Mucosa of descending colon (tissue), 3 donors: ENCODE measurements at regions not wholly inside any gene's neighbourhood (a gene's known extent, or its start where the extent isn't known, plus 50 kb on each side); places are given as distances from the start of the nearest gene placed in this dataset.
"Not testable (repeated sequence)": the region's sequence is repeated elsewhere in the genome, so short reads cannot be mapped to it uniquely, and the experiment has no call there.

Experiments
- ATAC-seq: fragments of 200-7000 bp; cut with Tn5 transposase; one replicate; pipeline ENCODE4 v1.9.1; 2020; ENCODE audit warnings: mild to moderate bottlenecking, moderate library complexity
- DNase-seq, 3 donors: peaks; one replicate each; pipeline ENCODE4 v3.0.0-alpha.2; 2020
- H3K36me3 ChIP-seq: fragments of 200-600 bp; one replicate; pipeline ENCODE4 v1.8.0; 2021; ENCODE audit warnings: low read depth, mild to moderate bottlenecking
- H3K4me1 ChIP-seq: fragments of 200-600 bp; one replicate; pipeline ENCODE4 v1.8.0; 2021; ENCODE audit warnings: low read depth, mild to moderate bottlenecking
- H3K4me3 ChIP-seq: fragments of 200-600 bp; one replicate; pipeline ENCODE4 v1.8.0; 2021; ENCODE audit warnings: mild to moderate bottlenecking
- H3K9me3 ChIP-seq: fragments of 200-600 bp; one replicate; pipeline ENCODE4 v1.8.0; 2021; ENCODE audit warnings: mild to moderate bottlenecking
- CTCF ChIP-seq: fragments of 200-600 bp; IDR thresholded peaks from one replicate; pipeline ENCODE4 v1.8.0; 2022; ENCODE audit warnings: antibody characterized with exemption, mild to moderate bottlenecking
- intact Hi-C, 2 donors: fragments of 100-400 bp; cut with DNase I in 1 of 2; cut with micrococcal nuclease in 1 of 2; formaldehyde crosslinking; loops; one replicate each; pipeline versions ENCODE4 v1.11.0 to v1.11.1; 2022; cut with DNase I, micrococcal nuclease
- donor health status: DM: no; HTN: no; CAD: no; lungs with moderate emphysema.
- donor health status: DM: no; HTN: no; CAD: no.
- donor health status: DM: no; HTN: yes; CAD: no.

GRCh38 chr6:15817100-15817499 is 154.3 kb upstream of the DTNBP1 start:
- TF ChIP-seq CTCF: no peak
- Histone ChIP-seq H3K4me3 (no peak overlapping the region), H3K36me3 (no peaks in the 10 kb centered on the region), H3K4me1 (no peaks in the 10 kb centered on the region), H3K9me3 (no peaks in the 10 kb centered on the region)
- ATAC-seq: no peak
- no peak for DNase-seq
- intact Hi-C loops: no loop called here

GRCh38 chr6:15816661-15817060 is 153.8 kb upstream of the DTNBP1 start:
- DNase-seq: no peak
- Histone ChIP-seq H3K9me3 (no peaks in the 10 kb centered on the region), H3K36me3 (no peaks in the 10 kb centered on the region), H3K4me3 (no peak overlapping the region), H3K4me1 (no peaks in the 10 kb centered on the region)
- ATAC-seq: no peak
- TF ChIP-seq CTCF: no peak
- intact Hi-C loops: no loop called here

- H3K4me1 ChIP-seq, ATAC-seq, H3K4me3 ChIP-seq, intact Hi-C loops, H3K9me3 ChIP-seq, DNase-seq, H3K36me3 ChIP-seq: not testable (repeated sequence)
Measured at GRCh38 chr6:15813698-15814097, 150.9 kb upstream of the DTNBP1 start.

- ATAC-seq: no peak
- H3K4me3 ChIP-seq: no peak overlapping the region
- intact Hi-C loops: no loop called here
Measured at GRCh38 chr6:15811107-15811506, 148.3 kb upstream of the DTNBP1 start.

GRCh38 chr6:15810618-15811017 is 147.8 kb upstream of the DTNBP1 start:
- Histone ChIP-seq H3K36me3 (no peaks in the 10 kb centered on the region), H3K4me3 (no peak overlapping the region), H3K4me1 (no peaks in the 10 kb centered on the region), H3K9me3 (no peaks in the 10 kb centered on the region)
- intact Hi-C loops: no loop called here
- no peak for ATAC-seq
- TF ChIP-seq CTCF: no peak
- no peak for DNase-seq

More at GRCh38 chr6:15811107-15811506, 148.3 kb upstream of the DTNBP1 start:
- DNase-seq: no peak
- no peaks in the 10 kb centered on the region for H3K36me3 ChIP-seq
- no peaks in the 10 kb centered on the region for H3K4me1 ChIP-seq
- no peak for TF ChIP-seq CTCF
- H3K9me3 ChIP-seq: no peaks in the 10 kb centered on the region

- Histone ChIP-seq H3K36me3 (no peaks in the 10 kb centered on the region), H3K4me3 (no peak overlapping the region), H3K4me1 (no peaks in the 10 kb centered on the region), H3K9me3 (no peaks in the 10 kb centered on the region)
- ATAC-seq (no peak), DNase-seq (no peak)
- TF ChIP-seq CTCF: no peak
- intact Hi-C loops: no loop called here
Measured at GRCh38 chr6:15809367-15809766, 146.5 kb upstream of the DTNBP1 start.
